Esophagus mucosa (tissue), 1 donor: ENCODE measurements at regions not wholly inside any gene's neighbourhood (a gene's known extent, or its start where the extent isn't known, plus 50 kb on each side); places are given as distances from the start of the nearest gene placed in this dataset.
A peak's percentile ranks its signal among the peaks of the same experiment; 100 is the strongest.

Experiments
- ATAC-seq: fragments of 200-7000 bp; cut with Tn5 transposase; one replicate; pipeline ENCODE4 v1.9.1; 2020
- donor health status: DM: yes; HTN: yes; CAD: no.

- ATAC-seq, result no peak
These were observed 52.3 kb upstream of the SNTG2 start for GRCh38 chr2:898319-898718.

GRCh38 chr2:897091-897490 is 53.6 kb upstream of the SNTG2 start:
- no peak for ATAC-seq

GRCh38 chr2:893311-893710 is 57.3 kb upstream of the SNTG2 start:
- ATAC-seq, result peak; percentile 37

- ATAC-seq, result no peak
These were observed 57.8 kb upstream of the SNTG2 start for GRCh38 chr2:892892-893291.

- ATAC-seq, result no peak
These were observed 58.2 kb upstream of the SNTG2 start for GRCh38 chr2:892401-892800.

GRCh38 chr2:891734-892133 is 58.9 kb upstream of the SNTG2 start:
- no peak for ATAC-seq

- ATAC-seq, result no peak
These were observed 59.9 kb upstream of the SNTG2 start for GRCh38 chr2:890791-891190.

GRCh38 chr2:890214-890613 is 60.4 kb upstream of the SNTG2 start:
- no peak for ATAC-seq

GRCh38 chr2:888906-889566 is 61.6 kb upstream of the SNTG2 start:
- no peak for ATAC-seq

- no peak for ATAC-seq
These were observed 62.3 kb upstream of the SNTG2 start for GRCh38 chr2:888211-888801.

GRCh38 chr2:887639-888038 is 63.0 kb upstream of the SNTG2 start:
- no peak for ATAC-seq

- no peak for ATAC-seq
These were observed 64.3 kb upstream of the SNTG2 start for GRCh38 chr2:886072-887022.

- no peak for ATAC-seq
These were observed 65.2 kb upstream of the SNTG2 start for GRCh38 chr2:885230-886071.

- ATAC-seq, result no peak
These were observed 66.6 kb upstream of the SNTG2 start for GRCh38 chr2:883803-884748.

- no peak for ATAC-seq
These were observed 67.3 kb upstream of the SNTG2 start for GRCh38 chr2:883260-883802.

- ATAC-seq, result no peak
These were observed 69.3 kb upstream of the SNTG2 start for GRCh38 chr2:881204-881918.

GRCh38 chr2:880201-880970 is 70.3 kb upstream of the SNTG2 start:
- no peak for ATAC-seq

GRCh38 chr2:879540-879939 is 71.1 kb upstream of the SNTG2 start:
- no peak for ATAC-seq

- ATAC-seq, result no peak
These were observed 72.3 kb upstream of the SNTG2 start for GRCh38 chr2:878245-878930.
